IgD-negative memory B cell (primary cell): ENCODE measurements at regions not wholly inside any gene's neighbourhood (a gene's known extent, or its start where the extent isn't known, plus 50 kb on each side); places are given as distances from the start of the nearest gene placed in this dataset.

ENCODE experiments used
- H3K27ac Mint-ChIP-seq, 3 donors: one replicate each; pipeline ENCODE4 v1.8.0; 2020 to 2022; ENCODE audit warnings: mild to moderate bottlenecking in 3 of 3, mixed read lengths in 3 of 3, moderate library complexity in 1 of 3
- H3K27me3 Mint-ChIP-seq: one replicate; pipeline ENCODE4 v1.8.0; 2021; ENCODE audit warnings: mixed read lengths
- H3K36me3 Mint-ChIP-seq: one replicate; pipeline ENCODE4 v1.8.0; 2020; ENCODE audit warnings: mild to moderate bottlenecking, mixed read lengths
- H3K4me1 Mint-ChIP-seq, 3 donors: one replicate each; pipeline ENCODE4 v1.8.0; 2020 to 2022; ENCODE audit warnings: mixed read lengths in 3 of 3, mild to moderate bottlenecking in 1 of 3
- H3K4me3 Mint-ChIP-seq, 4 donors: one replicate each; pipeline ENCODE4 v1.8.0; 2020 to 2022; ENCODE audit warnings: mild to moderate bottlenecking in 4 of 4, mixed read lengths in 4 of 4, moderate library complexity in 3 of 4
- H3K9me3 Mint-ChIP-seq, 3 donors: one replicate each; pipeline ENCODE4 v1.8.0; 2020 to 2021; ENCODE audit warnings: mixed read lengths in 3 of 3, mild to moderate bottlenecking in 1 of 3

DNA sequence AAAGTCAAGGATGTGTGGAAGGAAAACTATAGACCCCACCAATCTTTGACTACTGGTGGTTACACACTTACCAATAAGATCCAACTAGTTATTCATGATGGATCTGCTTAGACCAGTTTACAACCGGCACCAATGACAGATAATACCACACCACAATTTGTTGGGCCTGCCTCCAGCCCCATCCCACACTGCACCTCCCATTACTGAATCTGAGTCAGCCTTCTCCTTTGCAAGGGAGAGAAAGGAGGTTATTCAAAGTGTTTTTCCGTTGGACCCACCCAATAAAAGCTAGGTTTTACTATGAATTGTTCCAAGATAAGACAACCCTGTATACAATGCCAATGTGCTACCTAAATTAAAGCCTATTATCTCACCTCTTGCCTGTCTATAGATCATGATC lies 453.5 kb downstream of the MTRR start:
- Mint-ChIP-seq H3K9me3 (peaks cover 0 to 4% (median 2%) of the 10 kb centered on the region in 3 donors), H3K27ac (no peak overlapping the region), H3K4me3 (no peak overlapping the region), H3K36me3 (no peaks in the 10 kb centered on the region), H3K27me3 (no peaks in the 10 kb centered on the region), H3K4me1 (no peaks in the 10 kb centered on the region)

DNA sequence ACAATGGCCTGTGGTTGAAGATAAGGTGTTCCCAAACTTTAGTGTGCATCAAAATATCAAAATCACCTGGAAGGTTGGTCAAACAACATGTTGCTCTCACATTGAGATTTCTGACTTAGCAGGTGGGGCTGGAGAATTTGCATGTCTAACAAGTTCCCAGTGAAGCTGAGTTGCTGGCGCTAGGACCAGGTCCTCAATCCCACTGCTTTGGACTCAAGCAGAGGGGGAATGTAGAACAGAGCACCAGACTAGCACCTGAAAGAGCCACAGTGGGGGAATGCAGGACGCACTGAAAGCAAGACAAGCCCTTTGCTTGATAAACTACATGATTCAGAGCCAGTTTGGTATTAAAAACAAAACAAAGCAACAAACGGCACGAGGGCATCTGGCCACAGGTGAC lies 458.1 kb downstream of the MTRR start:
- Mint-ChIP-seq H3K27me3 (peaks cover 3% of the 10 kb centered on the region), H3K36me3 (no peaks in the 10 kb centered on the region), H3K4me1 (no peaks in the 10 kb centered on the region), H3K4me3 (no peak overlapping the region), H3K9me3 (peaks cover 0 to 2% (median 0%) of the 10 kb centered on the region in 3 donors), H3K27ac (no peak overlapping the region)

DNA sequence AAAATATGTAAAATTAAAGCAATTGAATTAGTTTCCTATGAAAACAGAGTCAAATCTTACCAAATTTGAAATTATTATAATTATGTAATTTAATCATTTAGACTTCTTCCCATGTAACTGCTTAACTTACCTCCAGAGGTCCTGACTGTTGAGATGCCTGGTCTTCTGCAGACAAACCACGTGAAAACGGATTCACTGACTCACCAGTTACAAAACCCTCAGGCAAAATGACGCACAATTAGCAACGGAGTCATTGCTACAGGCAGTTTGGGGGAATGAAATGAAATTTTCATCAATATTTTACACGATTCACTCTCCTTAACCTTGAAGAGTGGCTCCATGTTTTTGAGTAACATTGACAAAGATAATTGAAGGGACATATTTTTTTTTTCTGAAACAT lies 460.8 kb downstream of the MTRR start:
- Mint-ChIP-seq H3K9me3 (peaks cover 0 to 3% (median 0%) of the 10 kb centered on the region in 3 donors), H3K4me1 (no peaks in the 10 kb centered on the region), H3K27me3 (peaks cover 5% of the 10 kb centered on the region), H3K36me3 (no peaks in the 10 kb centered on the region), H3K27ac (no peak overlapping the region), H3K4me3 (no peak overlapping the region)

DNA sequence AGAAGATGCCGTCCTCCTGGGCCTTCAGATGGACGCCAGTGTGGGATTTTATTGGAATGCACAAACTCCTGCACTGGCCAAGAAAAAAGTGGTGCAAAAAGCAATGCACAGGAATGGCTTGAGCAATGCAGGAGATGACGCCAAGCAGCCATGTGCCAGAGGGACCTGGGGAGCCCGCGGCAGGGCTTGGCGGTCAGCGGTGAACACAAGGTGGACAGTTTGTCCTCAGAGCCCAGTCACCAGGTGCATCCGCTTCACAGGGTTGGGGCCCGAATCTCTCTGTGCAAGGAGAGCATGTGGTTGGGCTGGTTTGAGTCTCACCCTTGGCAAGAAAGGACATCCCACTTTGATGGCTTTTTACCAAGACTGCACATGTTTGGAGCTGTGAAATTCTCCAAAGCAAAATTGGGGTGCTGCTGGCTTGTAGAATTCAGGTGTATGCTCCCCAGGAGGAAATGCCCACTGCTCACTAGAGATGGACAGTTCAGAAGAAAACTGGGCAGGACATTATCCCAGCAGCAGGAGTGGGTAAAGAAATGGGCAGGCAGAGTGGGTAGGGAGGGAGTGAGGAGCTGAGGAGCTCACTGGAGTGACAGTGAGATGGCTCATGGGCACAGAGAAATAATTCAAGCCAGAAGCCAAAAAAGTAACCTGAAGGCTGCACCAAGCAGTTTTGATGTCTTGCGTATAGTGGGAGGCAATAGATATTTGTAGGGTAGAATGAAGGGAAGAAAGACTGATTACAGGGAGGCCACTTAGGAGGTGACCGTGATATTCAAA lies 463.9 kb downstream of the MTRR start:
- Mint-ChIP-seq H3K27me3 (peaks cover 5% of the 10 kb centered on the region), H3K27ac (no peak overlapping the region), H3K9me3 (peaks cover 0 to 3% (median 2%) of the 10 kb centered on the region in 3 donors)

DNA sequence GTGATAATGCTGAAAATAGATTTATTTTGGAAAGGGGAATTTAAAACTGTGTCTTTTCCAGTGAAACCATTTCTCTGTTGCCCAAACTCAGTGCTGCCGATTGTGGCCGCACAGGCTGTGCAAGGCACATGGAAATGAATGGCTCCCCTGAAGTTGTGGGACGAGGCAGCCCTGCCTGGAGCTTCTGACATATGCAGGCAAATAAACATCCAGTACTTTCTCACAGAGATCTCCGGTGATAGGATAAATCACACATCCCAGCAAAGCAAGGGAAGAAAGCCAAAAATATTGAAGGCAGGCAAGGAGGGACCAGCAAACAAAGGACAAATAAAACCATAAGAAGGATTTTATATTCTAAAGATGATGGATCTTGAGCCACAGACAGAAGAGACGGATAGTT lies 464.5 kb downstream of the MTRR start:
- Mint-ChIP-seq H3K9me3 (peaks cover 0 to 3% (median 2%) of the 10 kb centered on the region in 3 donors), H3K4me1 (no peaks in the 10 kb centered on the region), H3K27ac (no peak overlapping the region), H3K27me3 (peaks cover 3% of the 10 kb centered on the region), H3K36me3 (no peaks in the 10 kb centered on the region), H3K4me3 (no peak overlapping the region)

More for the DNA sequence above, 463.9 kb downstream of the MTRR start:
- H3K4me1 Mint-ChIP-seq = no peaks in the 10 kb centered on the region
- no peak overlapping the region for H3K4me3 Mint-ChIP-seq
- H3K36me3 Mint-ChIP-seq = no peaks in the 10 kb centered on the region

DNA sequence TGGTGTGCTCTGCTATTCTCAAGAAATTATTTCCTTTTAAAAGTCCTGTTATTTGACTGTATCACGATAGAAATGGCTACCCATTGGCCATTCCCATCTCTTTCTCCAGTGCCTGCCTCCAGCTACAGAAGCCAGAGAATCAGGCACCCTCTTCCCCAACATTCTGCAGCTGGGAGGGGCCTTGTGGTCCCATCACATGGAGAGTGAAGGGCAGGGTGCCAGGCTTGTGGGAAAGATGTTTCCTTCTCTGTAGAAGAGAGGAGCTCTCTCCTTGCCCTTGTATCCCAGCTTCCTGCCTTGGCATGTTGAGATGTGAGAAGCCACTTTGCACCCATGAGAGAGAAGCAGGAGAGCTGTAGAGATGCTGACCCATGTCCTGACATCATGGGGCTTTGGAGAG lies 465.0 kb downstream of the MTRR start:
- Mint-ChIP-seq H3K4me3 (no peak overlapping the region), H3K27me3 (peaks cover 3% of the 10 kb centered on the region), H3K4me1 (no peaks in the 10 kb centered on the region), H3K36me3 (no peaks in the 10 kb centered on the region), H3K9me3 (peaks cover 0 to 3% (median 2%) of the 10 kb centered on the region in 3 donors), H3K27ac (no peak overlapping the region)

DNA sequence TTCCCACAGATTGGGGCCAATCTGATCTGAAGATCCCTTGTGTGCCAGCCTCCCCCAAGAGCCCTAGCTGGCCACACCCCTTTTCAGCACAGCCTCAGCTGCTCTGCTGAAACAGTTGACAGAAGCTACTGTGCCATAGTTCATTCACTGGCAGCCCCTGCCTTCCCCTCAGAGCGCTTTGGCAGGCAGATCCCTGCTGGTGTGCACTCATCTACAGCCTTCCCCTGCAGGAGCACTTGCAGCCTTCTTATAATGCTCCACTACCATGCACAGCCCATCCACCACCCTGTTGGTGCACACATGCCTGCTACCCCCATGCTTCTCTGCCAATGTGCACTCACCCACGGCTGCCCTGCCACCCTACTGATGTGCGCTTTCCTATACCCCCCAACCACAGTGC lies 471.3 kb downstream of the MTRR start:
- Mint-ChIP-seq H3K9me3 (peaks cover 0 to 6% (median 0%) of the 10 kb centered on the region in 3 donors), H3K36me3 (peaks cover 2% of the 10 kb centered on the region), H3K4me3 (no peak overlapping the region), H3K27me3 (no peaks in the 10 kb centered on the region), H3K4me1 (no peaks in the 10 kb centered on the region), H3K27ac (no peak overlapping the region)

DNA sequence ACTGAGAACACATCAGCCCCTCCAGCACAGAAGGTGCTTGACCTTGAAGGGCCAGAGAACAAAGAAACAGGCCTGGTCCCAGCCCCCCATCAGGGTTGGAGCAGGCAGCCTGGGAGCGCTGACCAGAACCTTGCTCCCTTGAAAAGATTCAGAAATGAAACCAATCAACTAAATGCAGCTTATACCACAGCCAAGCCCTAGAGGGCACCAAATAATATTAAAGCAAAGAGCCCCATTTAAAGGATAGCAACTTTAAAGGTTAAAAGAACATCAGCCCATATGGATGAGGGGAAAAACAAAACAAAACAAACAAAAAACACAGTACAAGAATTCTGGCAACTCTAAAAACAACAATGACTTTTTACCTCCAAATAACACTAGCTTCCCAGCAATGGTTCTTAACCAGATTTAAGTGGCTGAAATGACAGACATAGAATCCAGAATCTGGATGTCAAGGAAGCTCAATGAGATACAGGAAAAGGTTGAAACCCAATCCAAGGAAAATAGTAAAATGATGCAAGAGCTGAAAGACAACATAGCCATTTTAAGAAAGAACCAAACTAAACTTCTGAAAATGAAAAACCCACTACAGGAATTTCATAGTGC lies 471.9 kb downstream of the MTRR start:
- H3K27ac Mint-ChIP-seq = no peak overlapping the region
- no peaks in the 10 kb centered on the region for H3K4me1 Mint-ChIP-seq
- no peak overlapping the region for H3K4me3 Mint-ChIP-seq
- H3K9me3 Mint-ChIP-seq = peaks cover 0 to 6% (median 0%) of the 10 kb centered on the region in 3 donors
- no peaks in the 10 kb centered on the region for H3K27me3 Mint-ChIP-seq
- H3K36me3 Mint-ChIP-seq = peaks cover 2% of the 10 kb centered on the region

DNA sequence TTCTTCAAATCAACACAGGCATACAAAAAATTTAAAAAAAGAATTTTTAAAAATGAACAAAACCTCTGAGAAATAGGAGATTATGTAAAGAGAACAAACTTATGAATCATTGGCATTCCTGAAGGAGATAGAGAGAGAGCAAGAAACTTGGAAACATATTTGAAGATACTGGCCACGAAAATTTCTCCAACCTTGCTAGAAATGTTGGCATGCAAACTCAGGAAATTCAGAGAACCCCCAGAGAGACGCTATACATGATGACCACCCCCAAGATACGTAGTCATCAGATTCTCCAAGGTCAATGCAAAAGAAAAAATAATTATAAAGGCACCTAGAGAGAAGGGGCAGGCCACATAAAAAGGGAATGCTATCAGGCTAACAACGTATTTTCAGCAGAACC lies 472.5 kb downstream of the MTRR start:
- H3K36me3 Mint-ChIP-seq = peaks cover 2% of the 10 kb centered on the region
- no peak overlapping the region for H3K4me3 Mint-ChIP-seq
- H3K27ac Mint-ChIP-seq = no peak overlapping the region
- H3K27me3 Mint-ChIP-seq = no peaks in the 10 kb centered on the region
- H3K9me3 Mint-ChIP-seq = peaks cover 0 to 5% (median 0%) of the 10 kb centered on the region in 3 donors
- H3K4me1 Mint-ChIP-seq = no peaks in the 10 kb centered on the region

DNA sequence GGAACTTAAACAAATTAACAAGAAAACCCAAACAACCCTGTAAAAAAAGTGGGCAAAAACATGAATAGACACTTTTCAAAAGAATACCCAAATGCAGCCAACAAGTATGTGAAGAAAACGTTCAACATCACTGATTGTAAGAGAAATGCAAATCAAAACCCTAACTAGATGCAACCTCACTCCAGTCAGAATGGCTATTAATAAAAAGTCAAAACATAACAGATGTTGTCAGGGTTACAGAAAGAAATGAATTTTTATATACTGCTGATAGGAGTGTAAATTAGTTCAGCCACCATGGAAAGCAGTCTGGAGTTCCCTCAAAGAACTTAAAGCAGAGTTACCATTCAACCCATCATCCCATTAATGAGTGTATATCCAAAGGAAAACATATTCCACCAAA lies 479.0 kb downstream of the MTRR start:
- H3K27ac Mint-ChIP-seq = no peak overlapping the region
- no peak overlapping the region for H3K4me3 Mint-ChIP-seq
- H3K4me1 Mint-ChIP-seq = peaks cover 0 to 2% (median 1%) of the 10 kb centered on the region in 3 donors
- peaks cover 3 to 5% (median 3%) of the 10 kb centered on the region in 3 donors for H3K9me3 Mint-ChIP-seq
- no peaks in the 10 kb centered on the region for H3K27me3 Mint-ChIP-seq
- H3K36me3 Mint-ChIP-seq = peaks cover 2% of the 10 kb centered on the region

DNA sequence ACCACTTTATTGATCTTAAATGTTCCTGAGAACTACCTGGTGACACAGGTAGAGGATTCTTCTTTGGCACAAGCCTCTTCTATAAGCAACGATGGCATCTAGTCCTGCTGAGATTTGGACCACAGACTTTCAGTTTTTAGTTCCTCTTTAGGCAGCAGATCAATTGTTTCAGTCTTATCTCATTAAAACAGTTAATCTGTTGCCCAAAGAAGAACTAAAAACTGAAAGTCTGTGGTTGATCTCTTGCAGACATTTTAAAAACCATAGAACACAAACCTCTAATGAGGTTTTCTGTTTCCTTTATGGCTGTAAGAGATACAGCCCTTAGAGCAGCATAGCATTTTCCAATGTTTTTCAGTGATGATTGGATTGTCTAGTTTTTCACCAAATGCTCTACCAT lies 480.9 kb downstream of the MTRR start:
- no peak overlapping the region for H3K27ac Mint-ChIP-seq
- peaks cover 0 to 2% (median 1%) of the 10 kb centered on the region in 3 donors for H3K4me1 Mint-ChIP-seq
- peaks cover 3 to 5% (median 3%) of the 10 kb centered on the region in 3 donors for H3K9me3 Mint-ChIP-seq
- H3K36me3 Mint-ChIP-seq = peaks cover 2% of the 10 kb centered on the region
- H3K27me3 Mint-ChIP-seq = no peaks in the 10 kb centered on the region
- H3K4me3 Mint-ChIP-seq = no peak overlapping the region

DNA sequence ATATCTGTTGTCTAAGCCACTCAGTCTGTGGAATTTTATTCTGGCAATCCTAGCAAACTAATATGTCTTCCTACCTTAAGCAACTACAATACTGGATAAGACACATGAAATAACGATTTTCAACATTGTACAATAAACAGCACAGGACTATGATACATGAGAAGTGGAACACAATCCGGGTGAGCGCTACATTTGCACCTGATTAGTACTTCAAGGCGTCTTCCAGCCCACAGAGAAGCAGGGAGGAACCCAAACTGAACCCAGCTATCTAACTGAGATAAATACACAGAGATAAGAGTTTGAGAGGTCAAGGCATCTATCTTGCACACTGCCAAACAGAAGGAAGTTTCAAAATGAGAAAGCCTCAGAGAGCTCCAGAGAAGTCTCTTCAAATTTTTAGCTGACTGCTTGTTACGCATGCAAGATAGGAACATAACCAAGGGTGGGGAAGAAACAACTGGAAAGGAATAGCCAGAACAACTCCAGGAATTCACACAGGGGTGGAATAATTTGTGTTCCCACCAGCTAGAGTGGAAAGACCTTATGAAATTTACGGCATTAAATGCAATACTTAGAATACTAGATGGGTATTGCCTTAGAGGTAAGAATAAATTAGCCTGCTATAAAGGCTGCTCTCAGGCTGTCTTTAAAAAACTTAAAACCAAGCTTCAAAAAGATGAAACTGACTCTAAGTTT lies 481.8 kb downstream of the MTRR start:
- Mint-ChIP-seq H3K27me3 (no peaks in the 10 kb centered on the region), H3K4me1 (peaks cover 0 to 2% (median 1%) of the 10 kb centered on the region in 3 donors), H3K9me3 (peaks cover 0 to 5% (median 3%) of the 10 kb centered on the region in 3 donors), H3K4me3 (no peak overlapping the region), H3K27ac (no peak overlapping the region), H3K36me3 (no peaks in the 10 kb centered on the region)

DNA sequence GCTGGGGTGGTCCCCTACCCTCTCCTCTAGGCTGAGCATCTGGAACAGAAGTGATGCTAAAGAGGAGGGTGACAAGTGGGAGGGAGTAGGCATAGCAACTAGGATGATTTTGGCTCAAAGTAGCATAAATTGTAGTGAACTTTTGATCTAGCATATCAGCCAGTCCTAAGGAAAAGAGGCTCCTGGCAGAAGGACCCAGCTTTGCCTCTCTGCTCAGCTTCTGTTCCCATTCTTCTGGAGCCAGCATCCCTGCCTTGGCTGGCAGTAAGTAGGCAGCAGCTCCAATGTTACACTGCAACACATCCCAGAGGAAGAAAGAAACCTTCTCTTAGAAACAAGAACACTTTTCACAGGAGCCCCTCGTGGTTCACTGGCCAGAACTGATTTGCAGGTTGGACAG lies 487.0 kb downstream of the MTRR start:
- H3K4me1 Mint-ChIP-seq = peaks cover 0 to 1% (median 0%) of the 10 kb centered on the region in 3 donors
- H3K27ac Mint-ChIP-seq = no peak overlapping the region
- H3K36me3 Mint-ChIP-seq = no peaks in the 10 kb centered on the region
- peaks cover 6% of the 10 kb centered on the region for H3K27me3 Mint-ChIP-seq
- no peaks in the 10 kb centered on the region for H3K9me3 Mint-ChIP-seq
- H3K4me3 Mint-ChIP-seq = no peak overlapping the region

DNA sequence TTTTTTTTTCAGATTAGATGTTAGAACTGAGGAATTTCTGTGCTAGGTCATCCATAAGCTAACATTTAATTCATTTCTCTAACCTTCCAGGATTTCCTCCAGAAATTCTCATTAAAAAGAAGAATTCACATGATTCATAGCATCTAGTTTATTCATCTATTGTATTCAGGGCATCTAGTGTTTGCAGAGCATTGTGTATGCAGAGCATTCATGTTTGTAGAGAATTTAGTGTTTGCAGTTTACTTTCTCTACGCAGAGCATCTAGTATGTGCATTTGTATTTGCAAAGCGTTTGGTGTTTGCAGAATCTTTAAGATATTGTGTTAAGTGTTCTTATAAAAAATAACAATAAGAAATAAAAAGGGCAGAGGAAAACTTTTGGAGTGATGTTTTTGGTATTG lies 491.1 kb downstream of the MTRR start:
- Mint-ChIP-seq H3K4me1 (no peaks in the 10 kb centered on the region), H3K27me3 (peaks cover 6% of the 10 kb centered on the region), H3K9me3 (no peaks in the 10 kb centered on the region), H3K4me3 (no peak overlapping the region), H3K36me3 (no peaks in the 10 kb centered on the region), H3K27ac (no peak overlapping the region)

DNA sequence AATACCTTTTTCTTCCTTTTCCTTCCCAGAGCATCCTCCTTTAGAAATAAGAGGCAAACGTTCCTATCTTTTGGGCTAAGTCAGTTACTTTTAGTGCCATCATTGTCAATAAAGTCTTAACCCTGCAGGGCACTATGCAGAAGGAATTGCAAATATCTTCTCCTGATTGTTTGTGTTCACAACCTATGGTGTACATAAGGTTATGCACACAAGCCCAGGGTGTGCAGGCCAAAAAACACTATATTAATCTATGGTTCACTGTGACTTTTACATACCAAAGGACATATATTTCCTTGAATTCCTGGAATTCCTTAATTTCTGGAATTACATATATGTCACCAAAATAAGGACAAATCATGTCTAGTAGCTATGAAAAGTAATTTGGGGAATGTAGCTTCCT lies 493.5 kb downstream of the MTRR start:
- Mint-ChIP-seq H3K27ac (no peak overlapping the region), H3K4me3 (no peak overlapping the region), H3K9me3 (no peaks in the 10 kb centered on the region), H3K27me3 (peaks cover 4% of the 10 kb centered on the region), H3K36me3 (no peaks in the 10 kb centered on the region), H3K4me1 (no peaks in the 10 kb centered on the region)
